Activated naive CD4-positive, alpha-beta T cell treated with anti-CD3 and anti-CD28 coated beads, Interleukin-2, amount 10 ng/mL, durations not matched to agents 7 days and 5 days (primary cell): ENCODE measurements at regions not wholly inside any gene's neighbourhood (a gene's known extent, or its start where the extent isn't known, plus 50 kb on each side); places are given as distances from the start of the nearest gene placed in this dataset.

ENCODE experiments used
- CTCF ChIA-PET: fragments of 350-600 bp; sonication (Branson Sonifier 250); formaldehyde crosslinking; loops from one replicate; lab custom pipeline; 2021; ENCODE audit warnings: antibody characterized with exemption; lab: Charles Lee
- DNase-seq: peaks from one replicate; pipeline ENCODE4 v3.0.0-alpha.2; 2020
- H3K27ac Mint-ChIP-seq: one replicate; pipeline ENCODE4 v1.8.0; 2021; ENCODE audit warnings: mild to moderate bottlenecking, moderate library complexity, mixed read lengths
- H3K27me3 Mint-ChIP-seq: one replicate; pipeline ENCODE4 v1.8.0; 2021; ENCODE audit warnings: mild to moderate bottlenecking, mixed read lengths
- H3K36me3 Mint-ChIP-seq: one replicate; pipeline ENCODE4 v1.8.0; 2021; ENCODE audit warnings: mixed read lengths
- H3K4me1 Mint-ChIP-seq: one replicate; pipeline ENCODE4 v1.8.0; 2021; ENCODE audit warnings: mixed read lengths
- H3K4me3 Mint-ChIP-seq: one replicate; pipeline ENCODE4 v1.8.0; 2021; ENCODE audit warnings: mild to moderate bottlenecking, moderate library complexity, mixed read lengths
- H3K9me3 Mint-ChIP-seq: one replicate; pipeline ENCODE4 v1.8.0; 2021; ENCODE audit warnings: mixed read lengths

DNA sequence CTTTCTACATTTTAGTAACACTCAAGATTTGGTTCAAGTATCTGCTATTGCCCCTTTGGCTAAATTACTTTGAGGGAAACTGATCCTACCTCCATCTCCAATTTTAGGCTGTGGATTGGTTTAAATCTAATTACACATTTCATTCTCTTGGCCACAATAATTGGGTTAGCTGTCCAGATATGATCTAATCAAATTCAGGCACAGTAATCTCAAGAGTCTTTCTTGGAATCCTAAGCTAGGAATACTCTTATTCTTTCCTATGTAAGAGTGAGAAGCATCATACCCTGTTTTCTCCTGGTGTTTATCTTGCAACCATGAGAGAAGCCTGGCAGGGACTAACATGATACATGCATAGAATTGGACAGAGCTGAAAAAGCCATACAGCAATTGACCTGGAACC is 300.4 kb upstream of the MARCKS start:
- no peak for DNase-seq
- no peaks in the 10 kb centered on the region for H3K4me1 Mint-ChIP-seq
- no peaks in the 10 kb centered on the region for H3K36me3 Mint-ChIP-seq
- no peaks in the 10 kb centered on the region for H3K27me3 Mint-ChIP-seq
- no peak overlapping the region for H3K27ac Mint-ChIP-seq
- H3K4me3 Mint-ChIP-seq: no peak overlapping the region
- CTCF ChIA-PET: no interaction called here
- H3K9me3 Mint-ChIP-seq: no peaks in the 10 kb centered on the region

GRCh38 chr6:113558431-113558830 is 298.7 kb upstream of the MARCKS start:
- no peaks in the 10 kb centered on the region for H3K4me1 Mint-ChIP-seq
- CTCF ChIA-PET: no interaction called here
- no peak for DNase-seq

GRCh38 chr6:113558966-113559365 is 298.2 kb upstream of the MARCKS start:
- H3K27ac Mint-ChIP-seq: no peak overlapping the region
- no peaks in the 10 kb centered on the region for H3K36me3 Mint-ChIP-seq
- CTCF ChIA-PET: no interaction called here
- no peaks in the 10 kb centered on the region for H3K9me3 Mint-ChIP-seq
- DNase-seq: no peak
- H3K27me3 Mint-ChIP-seq: no peaks in the 10 kb centered on the region
- H3K4me1 Mint-ChIP-seq: no peaks in the 10 kb centered on the region
- H3K4me3 Mint-ChIP-seq: no peak overlapping the region

More at GRCh38 chr6:113558431-113558830, 298.7 kb upstream of the MARCKS start:
- H3K27me3 Mint-ChIP-seq: no peaks in the 10 kb centered on the region
- H3K27ac Mint-ChIP-seq: no peak overlapping the region
- H3K36me3 Mint-ChIP-seq: no peaks in the 10 kb centered on the region
- H3K9me3 Mint-ChIP-seq: no peaks in the 10 kb centered on the region
- no peak overlapping the region for H3K4me3 Mint-ChIP-seq

GRCh38 chr6:113560376-113560775 is 296.8 kb upstream of the MARCKS start:
- no peaks in the 10 kb centered on the region for H3K27me3 Mint-ChIP-seq
- H3K27ac Mint-ChIP-seq: no peak overlapping the region
- CTCF ChIA-PET: no interaction called here
- no peaks in the 10 kb centered on the region for H3K4me1 Mint-ChIP-seq
- no peak for DNase-seq
- H3K9me3 Mint-ChIP-seq: no peaks in the 10 kb centered on the region
- no peaks in the 10 kb centered on the region for H3K36me3 Mint-ChIP-seq
- no peak overlapping the region for H3K4me3 Mint-ChIP-seq

- H3K27me3 Mint-ChIP-seq: no peaks in the 10 kb centered on the region
- H3K36me3 Mint-ChIP-seq: no peaks in the 10 kb centered on the region
- no peaks in the 10 kb centered on the region for H3K4me1 Mint-ChIP-seq
- H3K9me3 Mint-ChIP-seq: no peaks in the 10 kb centered on the region
- no peak overlapping the region for H3K4me3 Mint-ChIP-seq
- CTCF ChIA-PET: no interaction called here
- no peak overlapping the region for H3K27ac Mint-ChIP-seq
- DNase-seq: no peak
Observed at GRCh38 chr6:113560908-113561307, 296.2 kb upstream of the MARCKS start.

DNA sequence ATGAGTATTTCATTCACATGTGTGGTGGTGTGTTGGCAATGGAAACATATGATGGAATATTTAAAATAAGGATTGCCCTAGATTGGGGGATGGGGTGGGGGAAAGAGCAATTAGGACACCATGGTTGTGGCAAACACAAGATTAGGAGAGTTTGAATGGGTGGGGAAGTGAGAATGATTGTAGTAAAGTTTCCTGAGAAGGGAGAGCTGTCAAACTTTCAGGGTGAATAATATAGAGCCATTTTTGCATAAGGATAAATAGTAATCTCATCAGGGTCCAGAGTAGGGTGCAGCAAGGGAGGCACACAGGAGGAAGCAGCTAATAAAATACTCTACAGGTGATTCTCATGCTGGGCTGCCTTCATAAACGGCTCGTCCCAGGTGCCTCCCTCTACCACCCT is 294.9 kb upstream of the MARCKS start:
- no peak for DNase-seq
- CTCF ChIA-PET: no interaction called here
- Mint-ChIP-seq H3K4me1 (no peaks in the 10 kb centered on the region), H3K9me3 (no peaks in the 10 kb centered on the region), H3K4me3 (no peak overlapping the region), H3K27ac (no peak overlapping the region), H3K27me3 (no peaks in the 10 kb centered on the region), H3K36me3 (no peaks in the 10 kb centered on the region)

- Mint-ChIP-seq H3K4me1 (no peaks in the 10 kb centered on the region), H3K36me3 (no peaks in the 10 kb centered on the region), H3K9me3 (no peaks in the 10 kb centered on the region), H3K27me3 (no peaks in the 10 kb centered on the region), H3K4me3 (no peak overlapping the region), H3K27ac (no peak overlapping the region)
- CTCF ChIA-PET: no interaction called here
- no peak for DNase-seq
Observed at GRCh38 chr6:113564371-113565171, 292.6 kb upstream of the MARCKS start.

DNA sequence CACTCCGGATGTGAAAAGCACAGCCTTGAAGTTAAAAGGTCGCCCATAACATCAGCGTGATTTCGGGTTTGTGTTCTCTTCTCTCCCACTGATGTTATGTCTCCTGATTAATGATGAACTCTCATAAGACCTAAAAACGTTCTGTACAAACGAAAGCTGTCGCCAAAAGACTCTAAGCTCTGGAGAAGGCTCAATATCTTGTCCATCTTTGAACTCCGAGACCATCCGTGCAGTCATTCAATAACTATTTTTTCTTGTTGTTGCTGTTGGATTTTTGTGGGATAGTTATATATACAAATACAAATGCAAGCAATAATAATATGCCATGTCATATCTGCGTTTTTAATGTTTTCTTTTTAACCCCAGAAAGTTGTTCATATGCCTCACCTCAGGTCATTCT is 291.8 kb upstream of the MARCKS start:
- Mint-ChIP-seq H3K27me3 (no peaks in the 10 kb centered on the region), H3K4me3 (no peak overlapping the region), H3K9me3 (no peaks in the 10 kb centered on the region), H3K36me3 (no peaks in the 10 kb centered on the region), H3K4me1 (no peaks in the 10 kb centered on the region), H3K27ac (no peak overlapping the region)
- CTCF ChIA-PET: no interaction called here
- no peak for DNase-seq

GRCh38 chr6:113570161-113570560 is 287.0 kb upstream of the MARCKS start:
- no peaks in the 10 kb centered on the region for H3K9me3 Mint-ChIP-seq
- H3K36me3 Mint-ChIP-seq: no peaks in the 10 kb centered on the region
- CTCF ChIA-PET: no interaction called here
- H3K4me3 Mint-ChIP-seq: no peak overlapping the region
- no peak for DNase-seq
- no peak overlapping the region for H3K27ac Mint-ChIP-seq
- no peaks in the 10 kb centered on the region for H3K4me1 Mint-ChIP-seq
- no peaks in the 10 kb centered on the region for H3K27me3 Mint-ChIP-seq

DNA sequence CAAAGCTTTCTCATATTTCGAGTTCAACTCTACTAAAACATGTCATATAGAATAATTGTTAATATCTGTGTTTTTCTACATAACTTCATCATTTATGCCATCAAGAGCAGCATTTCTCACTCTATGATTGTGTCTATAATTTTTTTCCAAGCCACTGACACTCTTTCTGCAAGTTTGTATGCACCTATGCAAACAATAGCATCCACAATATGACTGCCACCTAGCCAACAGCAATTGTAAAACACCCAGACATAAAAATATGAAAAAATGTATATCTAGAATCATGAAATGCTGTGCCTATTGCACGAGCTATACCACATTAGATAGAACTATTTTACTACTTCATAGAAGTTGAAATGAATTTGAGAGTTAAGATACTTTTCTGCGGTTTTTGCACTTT is 286.5 kb upstream of the MARCKS start:
- CTCF ChIA-PET: no interaction called here
- Mint-ChIP-seq H3K4me3 (no peak overlapping the region), H3K36me3 (no peaks in the 10 kb centered on the region), H3K4me1 (no peaks in the 10 kb centered on the region), H3K27ac (no peak overlapping the region), H3K9me3 (no peaks in the 10 kb centered on the region), H3K27me3 (no peaks in the 10 kb centered on the region)
- no peak for DNase-seq

- Mint-ChIP-seq H3K36me3 (no peaks in the 10 kb centered on the region), H3K4me1 (no peaks in the 10 kb centered on the region), H3K9me3 (no peaks in the 10 kb centered on the region), H3K4me3 (no peak overlapping the region), H3K27ac (no peak overlapping the region), H3K27me3 (no peaks in the 10 kb centered on the region)
- CTCF ChIA-PET: no interaction called here
- no peak for DNase-seq
Observed at GRCh38 chr6:113574147-113574546, 283.0 kb upstream of the MARCKS start.

DNA sequence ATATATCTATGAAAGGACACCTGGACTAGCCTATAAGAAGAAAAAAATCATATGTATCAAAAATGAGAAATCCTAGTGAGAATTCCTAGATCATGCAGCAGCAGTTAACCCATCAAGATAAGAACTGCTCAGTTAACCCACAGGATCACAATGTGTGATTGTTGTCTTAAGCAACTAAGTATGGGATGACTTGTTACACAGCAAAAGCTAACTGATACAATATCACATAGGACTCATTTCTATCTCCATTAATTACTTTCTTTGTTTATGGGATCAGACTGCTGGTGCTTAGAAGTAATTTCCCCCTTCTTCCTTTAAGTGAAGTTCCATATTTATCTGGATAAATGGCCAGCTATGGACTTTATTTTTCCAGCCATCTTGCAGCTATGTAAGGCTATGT is 280.8 kb upstream of the MARCKS start:
- H3K9me3 Mint-ChIP-seq: no peaks in the 10 kb centered on the region
- H3K27me3 Mint-ChIP-seq: no peaks in the 10 kb centered on the region
- no peaks in the 10 kb centered on the region for H3K36me3 Mint-ChIP-seq
- DNase-seq: no peak
- H3K27ac Mint-ChIP-seq: no peak overlapping the region
- CTCF ChIA-PET: no interaction called here
- H3K4me3 Mint-ChIP-seq: no peak overlapping the region
- H3K4me1 Mint-ChIP-seq: no peaks in the 10 kb centered on the region

GRCh38 chr6:113578691-113579090 is 278.5 kb upstream of the MARCKS start:
- H3K36me3 Mint-ChIP-seq: no peaks in the 10 kb centered on the region
- H3K27ac Mint-ChIP-seq: no peak overlapping the region
- no peaks in the 10 kb centered on the region for H3K4me1 Mint-ChIP-seq
- no peak for DNase-seq
- no peak overlapping the region for H3K4me3 Mint-ChIP-seq
- CTCF ChIA-PET: no interaction called here
- no peaks in the 10 kb centered on the region for H3K9me3 Mint-ChIP-seq
- H3K27me3 Mint-ChIP-seq: no peaks in the 10 kb centered on the region

- no peak for DNase-seq
- Mint-ChIP-seq H3K9me3 (no peaks in the 10 kb centered on the region), H3K27me3 (no peaks in the 10 kb centered on the region), H3K4me3 (no peak overlapping the region), H3K36me3 (no peaks in the 10 kb centered on the region), H3K4me1 (no peaks in the 10 kb centered on the region), H3K27ac (no peak overlapping the region)
- CTCF ChIA-PET: no interaction called here
Observed at GRCh38 chr6:113584767-113585166, 272.4 kb upstream of the MARCKS start.

DNA sequence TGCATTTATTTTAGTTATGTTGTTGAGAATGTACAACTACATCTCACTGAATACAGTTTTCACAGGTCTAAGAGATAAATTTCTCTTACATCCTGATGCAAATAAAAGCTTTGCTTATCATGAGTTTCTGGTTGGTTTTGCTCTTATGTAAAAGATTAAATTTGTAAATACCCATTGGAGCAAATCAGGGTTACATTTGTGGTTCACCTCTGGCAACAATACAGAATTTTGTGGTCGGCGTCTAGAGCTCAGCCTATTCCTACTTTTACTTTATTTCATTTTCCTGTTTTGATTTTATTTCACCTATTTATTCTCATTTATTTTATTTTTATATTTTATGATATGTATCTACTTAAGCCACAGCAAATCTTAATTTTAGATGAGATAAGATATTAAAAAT is 271.9 kb upstream of the MARCKS start:
- Mint-ChIP-seq H3K27me3 (no peaks in the 10 kb centered on the region), H3K9me3 (no peaks in the 10 kb centered on the region), H3K36me3 (no peaks in the 10 kb centered on the region), H3K4me3 (no peak overlapping the region), H3K27ac (no peak overlapping the region), H3K4me1 (no peaks in the 10 kb centered on the region)
- CTCF ChIA-PET: no interaction called here
- DNase-seq: no peak
